ENCODE measurements at regions not wholly inside any gene's neighbourhood (a gene's known extent, or its start where the extent isn't known, plus 50 kb on each side); places are given as distances from the start of the nearest gene placed in this dataset.

DNA sequence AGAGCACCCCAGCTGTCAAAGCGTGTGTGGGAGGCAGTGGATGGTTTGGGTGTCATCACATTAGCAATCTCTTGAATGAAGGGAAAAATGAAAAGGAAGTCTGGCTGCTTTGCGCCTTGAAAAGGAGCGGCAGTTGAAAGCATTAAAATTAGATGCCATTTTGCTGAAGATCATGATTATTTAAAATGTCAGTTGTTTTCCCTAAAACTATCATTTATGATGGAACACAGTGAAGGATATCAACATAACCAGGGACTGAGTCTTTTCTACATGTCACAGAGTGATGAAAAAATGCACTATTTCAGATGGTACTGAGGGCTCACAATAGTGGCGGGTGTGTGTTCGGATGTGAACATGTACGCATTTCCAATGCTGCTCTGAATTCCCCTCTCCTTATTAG is 450.2 kb upstream of the CPEB2 start:
- TF ChIP-seq POLR2A (IDR thresholded peaks at IDR 0.05): no peak
- TF ChIP-seq, protein P1, sequence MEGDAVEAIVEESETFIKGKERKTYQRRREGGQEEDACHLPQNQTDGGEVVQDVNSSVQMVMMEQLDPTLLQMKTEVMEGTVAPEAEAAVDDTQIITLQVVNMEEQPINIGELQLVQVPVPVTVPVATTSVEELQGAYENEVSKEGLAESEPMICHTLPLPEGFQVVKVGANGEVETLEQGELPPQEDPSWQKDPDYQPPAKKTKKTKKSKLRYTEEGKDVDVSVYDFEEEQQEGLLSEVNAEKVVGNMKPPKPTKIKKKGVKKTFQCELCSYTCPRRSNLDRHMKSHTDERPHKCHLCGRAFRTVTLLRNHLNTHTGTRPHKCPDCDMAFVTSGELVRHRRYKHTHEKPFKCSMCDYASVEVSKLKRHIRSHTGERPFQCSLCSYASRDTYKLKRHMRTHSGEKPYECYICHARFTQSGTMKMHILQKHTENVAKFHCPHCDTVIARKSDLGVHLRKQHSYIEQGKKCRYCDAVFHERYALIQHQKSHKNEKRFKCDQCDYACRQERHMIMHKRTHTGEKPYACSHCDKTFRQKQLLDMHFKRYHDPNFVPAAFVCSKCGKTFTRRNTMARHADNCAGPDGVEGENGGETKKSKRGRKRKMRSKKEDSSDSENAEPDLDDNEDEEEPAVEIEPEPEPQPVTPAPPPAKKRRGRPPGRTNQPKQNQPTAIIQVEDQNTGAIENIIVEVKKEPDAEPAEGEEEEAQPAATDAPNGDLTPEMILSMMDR (IDR thresholded peaks at IDR 0.05): no peak

All from adrenal gland (tissue), 5 donors.